ENCODE measurements at regions not wholly inside any gene's neighbourhood (a gene's known extent, or its start where the extent isn't known, plus 50 kb on each side); places are given as distances from the start of the nearest gene placed in this dataset.

DNA sequence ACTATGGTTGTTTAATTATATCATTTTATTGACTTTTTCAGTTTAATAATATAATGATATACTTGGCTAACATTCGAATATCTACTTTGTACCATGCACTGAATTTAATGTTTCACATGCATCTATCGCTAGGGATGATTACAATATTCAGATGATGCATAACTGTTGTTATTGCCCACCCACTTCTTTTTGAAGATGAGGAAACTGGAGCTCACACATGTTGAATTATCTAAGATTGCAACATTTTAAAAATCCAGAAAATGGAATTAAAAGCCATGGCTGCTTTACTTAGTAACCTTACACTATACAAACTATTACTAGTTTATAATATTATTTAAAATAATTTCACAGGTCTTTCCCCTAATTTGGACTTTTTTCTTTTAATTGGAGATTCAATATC is 171.7 kb downstream of the TLR4 start:
- no peak overlapping the region for H3K27ac Mint-ChIP-seq
- H3K27me3 Mint-ChIP-seq (ENCODE audit: low read depth): no peaks in the 10 kb centered on the region
- POLR2A ChIA-PET: no interaction called here
- TF ChIP-seq, protein P1, sequence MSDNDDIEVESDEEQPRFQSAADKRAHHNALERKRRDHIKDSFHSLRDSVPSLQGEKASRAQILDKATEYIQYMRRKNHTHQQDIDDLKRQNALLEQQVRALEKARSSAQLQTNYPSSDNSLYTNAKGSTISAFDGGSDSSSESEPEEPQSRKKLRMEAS (CRISPR knock-in tag; IDR thresholded peaks at IDR 0.05): no peak
- TF ChIP-seq ESRRA (CRISPR knock-in tag; IDR thresholded peaks at IDR 0.05; ENCODE audit: borderline replicate concordance): no peak
- no peak for TF ChIP-seq GABPB1 (CRISPR knock-in tag; IDR thresholded peaks at IDR 0.05)
- TF ChIP-seq TP53 (CRISPR knock-in tag; IDR thresholded peaks at IDR 0.05): no peak
- H3K9me3 Mint-ChIP-seq: no peaks in the 10 kb centered on the region
- H3K4me3 Mint-ChIP-seq: no peak overlapping the region
- DNase-seq (ENCODE audit: low spot score): no peak
- peaks cover 2% of the 10 kb centered on the region; the same call in 1 of the 2 replicates for H3K4me1 Mint-ChIP-seq
- CTCF ChIA-PET: no interaction called here
- ATAC-seq: no peak
- no peaks in the 10 kb centered on the region for H3K36me3 Mint-ChIP-seq

GRCh38 chr9:117882171-117882570 is 178.0 kb downstream of the TLR4 start:
- no peaks in the 10 kb centered on the region for H3K36me3 Mint-ChIP-seq
- no peaks in the 10 kb centered on the region for H3K9me3 Mint-ChIP-seq
- TF ChIP-seq ZNF232 (CRISPR knock-in tag; IDR thresholded peaks at IDR 0.05) (no peak), NFYB (CRISPR knock-in tag; conservative IDR thresholded peaks at IDR 0.05; ENCODE audit: low read depth) (no peak), ELF4 (CRISPR knock-in tag; IDR thresholded peaks at IDR 0.05; ENCODE audit: low read depth) (no peak), HMGA2 (CRISPR knock-in tag; IDR thresholded peaks at IDR 0.05) (no peak), ZNF396 (CRISPR knock-in tag; IDR thresholded peaks at IDR 0.05; ENCODE audit: borderline replicate concordance) (no peak), IRF2 (CRISPR knock-in tag; IDR thresholded peaks at IDR 0.05; ENCODE audit: borderline replicate concordance, low read depth) (no peak), ETV6 (CRISPR knock-in tag; IDR thresholded peaks at IDR 0.05) (no peak), SOX15 (CRISPR knock-in tag; IDR thresholded peaks at IDR 0.05) (no peak), JAZF1 (CRISPR knock-in tag; IDR thresholded peaks at IDR 0.05) (no peak), STAT6 (CRISPR knock-in tag; conservative IDR thresholded peaks at IDR 0.05; ENCODE audit: low read depth) (no peak)
- TF ChIP-seq, protein P2, sequence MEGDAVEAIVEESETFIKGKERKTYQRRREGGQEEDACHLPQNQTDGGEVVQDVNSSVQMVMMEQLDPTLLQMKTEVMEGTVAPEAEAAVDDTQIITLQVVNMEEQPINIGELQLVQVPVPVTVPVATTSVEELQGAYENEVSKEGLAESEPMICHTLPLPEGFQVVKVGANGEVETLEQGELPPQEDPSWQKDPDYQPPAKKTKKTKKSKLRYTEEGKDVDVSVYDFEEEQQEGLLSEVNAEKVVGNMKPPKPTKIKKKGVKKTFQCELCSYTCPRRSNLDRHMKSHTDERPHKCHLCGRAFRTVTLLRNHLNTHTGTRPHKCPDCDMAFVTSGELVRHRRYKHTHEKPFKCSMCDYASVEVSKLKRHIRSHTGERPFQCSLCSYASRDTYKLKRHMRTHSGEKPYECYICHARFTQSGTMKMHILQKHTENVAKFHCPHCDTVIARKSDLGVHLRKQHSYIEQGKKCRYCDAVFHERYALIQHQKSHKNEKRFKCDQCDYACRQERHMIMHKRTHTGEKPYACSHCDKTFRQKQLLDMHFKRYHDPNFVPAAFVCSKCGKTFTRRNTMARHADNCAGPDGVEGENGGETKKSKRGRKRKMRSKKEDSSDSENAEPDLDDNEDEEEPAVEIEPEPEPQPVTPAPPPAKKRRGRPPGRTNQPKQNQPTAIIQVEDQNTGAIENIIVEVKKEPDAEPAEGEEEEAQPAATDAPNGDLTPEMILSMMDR (IDR thresholded peaks at IDR 0.05): no peak
- TF ChIP-seq, protein P3, sequence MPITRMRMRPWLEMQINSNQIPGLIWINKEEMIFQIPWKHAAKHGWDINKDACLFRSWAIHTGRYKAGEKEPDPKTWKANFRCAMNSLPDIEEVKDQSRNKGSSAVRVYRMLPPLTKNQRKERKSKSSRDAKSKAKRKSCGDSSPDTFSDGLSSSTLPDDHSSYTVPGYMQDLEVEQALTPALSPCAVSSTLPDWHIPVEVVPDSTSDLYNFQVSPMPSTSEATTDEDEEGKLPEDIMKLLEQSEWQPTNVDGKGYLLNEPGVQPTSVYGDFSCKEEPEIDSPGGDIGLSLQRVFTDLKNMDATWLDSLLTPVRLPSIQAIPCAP (CRISPR knock-in tag; IDR thresholded peaks at IDR 0.05): no peak
- no peak for ATAC-seq
- no peaks in the 10 kb centered on the region for H3K4me1 Mint-ChIP-seq
- no peak for DNase-seq (ENCODE audit: low spot score)
- CTCF ChIA-PET: no interaction called here
- POLR2A ChIA-PET: no interaction called here
- H3K4me3 Mint-ChIP-seq: no peak overlapping the region
- no peaks in the 10 kb centered on the region for H3K27me3 Mint-ChIP-seq (ENCODE audit: low read depth)
- H3K27ac Mint-ChIP-seq: no peak overlapping the region

DNA sequence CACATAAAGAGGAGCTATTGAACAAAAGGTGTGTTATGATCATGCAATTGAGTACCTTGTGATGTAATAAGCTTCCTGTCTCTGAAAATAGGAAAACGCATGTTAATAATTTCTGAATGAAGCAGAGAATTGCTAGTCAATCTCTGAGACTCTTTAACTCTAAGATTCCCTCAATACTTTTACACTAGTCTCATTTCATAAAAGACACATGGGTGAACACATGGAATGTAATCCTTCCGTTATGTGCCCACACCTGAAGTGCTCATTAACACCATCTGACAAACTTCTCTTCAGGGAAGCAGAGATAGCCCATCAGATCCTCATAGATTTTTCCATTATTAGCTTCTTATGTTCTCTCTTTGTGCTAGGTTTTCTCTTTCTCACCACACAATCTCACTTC is 182.4 kb downstream of the TLR4 start:
- Mint-ChIP-seq H3K4me3 (no peak overlapping the region), H3K27ac (no peak overlapping the region), H3K36me3 (no peaks in the 10 kb centered on the region), H3K9me3 (no peaks in the 10 kb centered on the region), H3K27me3 (ENCODE audit: low read depth) (no peaks in the 10 kb centered on the region), H3K4me1 (no peaks in the 10 kb centered on the region)
- DNase-seq (ENCODE audit: low spot score) (no peak), ATAC-seq (no peak)
- ChIA-PET POLR2A (no interaction called here), CTCF (no interaction called here)
- TF ChIP-seq, protein P2 (IDR thresholded peaks at IDR 0.05): no peak
- TF ChIP-seq OVOL2 (CRISPR knock-in tag; IDR thresholded peaks at IDR 0.05; ENCODE audit: borderline replicate concordance) (no peak), TEAD4 (CRISPR knock-in tag; IDR thresholded peaks at IDR 0.05) (no peak), E2F4 (CRISPR knock-in tag; IDR thresholded peaks at IDR 0.05; ENCODE audit: borderline replicate concordance, low read depth) (no peak), NFYB (CRISPR knock-in tag; conservative IDR thresholded peaks at IDR 0.05; ENCODE audit: low read depth) (no peak), MXD4 (CRISPR knock-in tag; IDR thresholded peaks at IDR 0.05; ENCODE audit: borderline replicate concordance) (no peak), SMAD3 (CRISPR knock-in tag; IDR thresholded peaks at IDR 0.05; ENCODE audit: borderline replicate concordance) (no peak), TCF7 (CRISPR knock-in tag; IDR thresholded peaks at IDR 0.05; ENCODE audit: low read depth) (no peak)

Data from WTC11 (cell line).